SK-N-SH (cell line): ENCODE measurements at regions not wholly inside any gene's neighbourhood (a gene's known extent, or its start where the extent isn't known, plus 50 kb on each side); places are given as distances from the start of the nearest gene placed in this dataset.

Source experiments
- EZH2phosphoT487 ChIP-seq: fragments of 200-600 bp; sonication (generic); IDR thresholded peaks from 2 replicates; pipeline ENCODE4 v1.6.1; 2017; ENCODE audit warnings: low read depth, mixed run types, mild to moderate bottlenecking, antibody characterized with exemption, moderate library complexity, borderline replicate concordance
- NRF1 ChIP-seq: IDR thresholded peaks from 2 replicates; pipeline ENCODE4 v1.6.1; 2012; ENCODE audit warnings: low read depth, mild to moderate bottlenecking, low read length
- SIN3A ChIP-seq: IDR thresholded peaks from 2 replicates; pipeline ENCODE4 v1.6.1; 2012; ENCODE audit warnings: low read depth, mild to moderate bottlenecking, low read length, moderate library complexity, borderline replicate concordance
- TF ChIP-seq, protein P1 (sequence below): fragments of 200-600 bp; sonication (generic); IDR thresholded peaks from 2 replicates; pipeline ENCODE4 v1.6.1; 2017; ENCODE audit warnings: antibody characterized with exemption, mild to moderate bottlenecking, moderate library complexity
- TF ChIP-seq, protein P2 (sequence below): IDR thresholded peaks from 2 replicates; pipeline ENCODE4; 2012
- TF ChIP-seq, protein P3 (sequence below): IDR thresholded peaks from 2 replicates; pipeline ENCODE4 v1.6.1; 2012; ENCODE audit warnings: mild to moderate bottlenecking, low read depth, low read length, moderate library complexity

DNA sequence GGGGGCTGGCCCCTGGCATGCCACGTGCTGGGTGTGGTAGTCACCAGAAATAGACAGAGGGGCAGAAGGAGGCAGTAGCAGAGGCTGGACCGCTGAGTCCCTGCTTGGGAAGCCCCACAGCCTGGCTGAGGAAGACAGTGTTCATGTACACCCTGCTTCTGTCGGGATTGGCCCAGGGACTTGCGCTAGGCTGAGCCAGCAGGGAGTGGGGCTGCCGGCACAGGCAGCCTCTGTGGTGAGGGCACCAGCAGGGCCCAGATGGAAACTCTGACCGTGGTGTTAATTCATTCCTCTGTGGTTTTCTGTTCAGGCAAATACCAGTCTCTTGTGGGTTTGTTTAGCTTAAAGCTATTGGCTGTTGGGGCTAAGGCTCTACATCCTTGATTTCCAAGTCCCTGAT lies 108.6 kb upstream of the RAD23B start:
- TF ChIP-seq, protein P1, sequence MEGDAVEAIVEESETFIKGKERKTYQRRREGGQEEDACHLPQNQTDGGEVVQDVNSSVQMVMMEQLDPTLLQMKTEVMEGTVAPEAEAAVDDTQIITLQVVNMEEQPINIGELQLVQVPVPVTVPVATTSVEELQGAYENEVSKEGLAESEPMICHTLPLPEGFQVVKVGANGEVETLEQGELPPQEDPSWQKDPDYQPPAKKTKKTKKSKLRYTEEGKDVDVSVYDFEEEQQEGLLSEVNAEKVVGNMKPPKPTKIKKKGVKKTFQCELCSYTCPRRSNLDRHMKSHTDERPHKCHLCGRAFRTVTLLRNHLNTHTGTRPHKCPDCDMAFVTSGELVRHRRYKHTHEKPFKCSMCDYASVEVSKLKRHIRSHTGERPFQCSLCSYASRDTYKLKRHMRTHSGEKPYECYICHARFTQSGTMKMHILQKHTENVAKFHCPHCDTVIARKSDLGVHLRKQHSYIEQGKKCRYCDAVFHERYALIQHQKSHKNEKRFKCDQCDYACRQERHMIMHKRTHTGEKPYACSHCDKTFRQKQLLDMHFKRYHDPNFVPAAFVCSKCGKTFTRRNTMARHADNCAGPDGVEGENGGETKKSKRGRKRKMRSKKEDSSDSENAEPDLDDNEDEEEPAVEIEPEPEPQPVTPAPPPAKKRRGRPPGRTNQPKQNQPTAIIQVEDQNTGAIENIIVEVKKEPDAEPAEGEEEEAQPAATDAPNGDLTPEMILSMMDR = no peak
- TF ChIP-seq SIN3A = no peak
- no peak for TF ChIP-seq EZH2phosphoT487
- no peak for TF ChIP-seq NRF1
- TF ChIP-seq, protein P2, sequence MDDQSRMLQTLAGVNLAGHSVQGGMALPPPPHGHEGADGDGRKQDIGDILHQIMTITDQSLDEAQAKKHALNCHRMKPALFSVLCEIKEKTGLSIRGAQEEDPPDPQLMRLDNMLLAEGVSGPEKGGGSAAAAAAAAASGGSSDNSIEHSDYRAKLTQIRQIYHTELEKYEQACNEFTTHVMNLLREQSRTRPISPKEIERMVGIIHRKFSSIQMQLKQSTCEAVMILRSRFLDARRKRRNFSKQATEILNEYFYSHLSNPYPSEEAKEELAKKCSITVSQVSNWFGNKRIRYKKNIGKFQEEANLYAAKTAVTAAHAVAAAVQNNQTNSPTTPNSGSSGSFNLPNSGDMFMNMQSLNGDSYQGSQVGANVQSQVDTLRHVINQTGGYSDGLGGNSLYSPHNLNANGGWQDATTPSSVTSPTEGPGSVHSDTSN = no peak
- TF ChIP-seq, protein P3, sequence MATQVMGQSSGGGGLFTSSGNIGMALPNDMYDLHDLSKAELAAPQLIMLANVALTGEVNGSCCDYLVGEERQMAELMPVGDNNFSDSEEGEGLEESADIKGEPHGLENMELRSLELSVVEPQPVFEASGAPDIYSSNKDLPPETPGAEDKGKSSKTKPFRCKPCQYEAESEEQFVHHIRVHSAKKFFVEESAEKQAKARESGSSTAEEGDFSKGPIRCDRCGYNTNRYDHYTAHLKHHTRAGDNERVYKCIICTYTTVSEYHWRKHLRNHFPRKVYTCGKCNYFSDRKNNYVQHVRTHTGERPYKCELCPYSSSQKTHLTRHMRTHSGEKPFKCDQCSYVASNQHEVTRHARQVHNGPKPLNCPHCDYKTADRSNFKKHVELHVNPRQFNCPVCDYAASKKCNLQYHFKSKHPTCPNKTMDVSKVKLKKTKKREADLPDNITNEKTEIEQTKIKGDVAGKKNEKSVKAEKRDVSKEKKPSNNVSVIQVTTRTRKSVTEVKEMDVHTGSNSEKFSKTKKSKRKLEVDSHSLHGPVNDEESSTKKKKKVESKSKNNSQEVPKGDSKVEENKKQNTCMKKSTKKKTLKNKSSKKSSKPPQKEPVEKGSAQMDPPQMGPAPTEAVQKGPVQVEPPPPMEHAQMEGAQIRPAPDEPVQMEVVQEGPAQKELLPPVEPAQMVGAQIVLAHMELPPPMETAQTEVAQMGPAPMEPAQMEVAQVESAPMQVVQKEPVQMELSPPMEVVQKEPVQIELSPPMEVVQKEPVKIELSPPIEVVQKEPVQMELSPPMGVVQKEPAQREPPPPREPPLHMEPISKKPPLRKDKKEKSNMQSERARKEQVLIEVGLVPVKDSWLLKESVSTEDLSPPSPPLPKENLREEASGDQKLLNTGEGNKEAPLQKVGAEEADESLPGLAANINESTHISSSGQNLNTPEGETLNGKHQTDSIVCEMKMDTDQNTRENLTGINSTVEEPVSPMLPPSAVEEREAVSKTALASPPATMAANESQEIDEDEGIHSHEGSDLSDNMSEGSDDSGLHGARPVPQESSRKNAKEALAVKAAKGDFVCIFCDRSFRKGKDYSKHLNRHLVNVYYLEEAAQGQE = no peak
